Karpas-422 (cell line): ENCODE measurements at regions not wholly inside any gene's neighbourhood (a gene's known extent, or its start where the extent isn't known, plus 50 kb on each side); places are given as distances from the start of the nearest gene placed in this dataset.

Source experiments
- DNase-seq: peaks from one replicate; pipeline ENCODE4 v3.0.0-alpha.2; 2015
- H2AFZ ChIP-seq: fragments of 200-600 bp; sonication (generic); 2 replicates; pipeline ENCODE4 v1.6.1; 2014; ENCODE audit warnings: antibody characterized with exemption, low read length, mixed read lengths
- H3K27ac ChIP-seq: fragments of 200-600 bp; sonication (generic); 2 replicates; pipeline ENCODE4 v1.5.1; 2014; ENCODE audit warnings: mild to moderate bottlenecking, low read length, moderate library complexity
- H3K27me3 ChIP-seq: fragments of 200-600 bp; sonication (generic); 2 replicates; pipeline ENCODE4 v1.6.1; 2014; ENCODE audit warnings: low read length, mixed read lengths
- H3K36me3 ChIP-seq: fragments of 200-600 bp; sonication (generic); 2 replicates; pipeline ENCODE4 v1.6.1; 2014; ENCODE audit warnings: low read length, mixed read lengths; ENCODE audit not compliant: insufficient read depth
- H3K4me1 ChIP-seq: fragments of 200-600 bp; sonication (generic); 2 replicates; pipeline ENCODE4 v1.6.1; 2014; ENCODE audit warnings: mild to moderate bottlenecking, low read length, mixed read lengths
- H3K4me2 ChIP-seq: fragments of 200-600 bp; sonication (generic); 2 replicates; pipeline ENCODE4 v1.6.1; 2014; ENCODE audit warnings: low read length, low read depth, mild to moderate bottlenecking; ENCODE audit not compliant: poor library complexity, severe bottlenecking
- H3K4me3 ChIP-seq: fragments of 200-600 bp; sonication (generic); 2 replicates; pipeline ENCODE4 v1.5.1; 2014; ENCODE audit warnings: mild to moderate bottlenecking, antibody characterized with exemption, low read length, mixed read lengths
- H3K79me2 ChIP-seq: fragments of 200-600 bp; sonication (generic); 2 replicates; pipeline ENCODE4 v1.6.1; 2014; ENCODE audit warnings: mild to moderate bottlenecking, low read length, mixed read lengths
- H3K9ac ChIP-seq: fragments of 200-600 bp; sonication (generic); 2 replicates; pipeline ENCODE4 v1.6.0; 2014; ENCODE audit warnings: low read length
- H3K9me2 ChIP-seq: fragments of 200-600 bp; sonication (generic), shearing (Covaris generic); replicated peaks from 2 replicates; pipeline ENCODE4 v1.6.0; 2014; ENCODE audit warnings: mild to moderate bottlenecking, low read length, moderate library complexity; ENCODE audit not compliant: insufficient read depth
- H3K9me3 ChIP-seq: fragments of 300-700, 200-600 bp; sonication (generic); 2 replicates; pipeline ENCODE4 v1.6.1; 2014; ENCODE audit warnings: low read length, mixed read lengths
- H4K20me1 ChIP-seq: fragments of 200-600 bp; sonication (generic); 2 replicates; pipeline ENCODE4 v1.6.1; 2014; ENCODE audit warnings: mild to moderate bottlenecking, antibody characterized with exemption, low read length, low read depth; ENCODE audit not compliant: insufficient read depth

GRCh38 chr6:14705841-14706377 is 540.0 kb upstream of the JARID2 start:
- Histone ChIP-seq H3K4me1 (no peaks in the 10 kb centered on the region; the same call in 1 of the 2 replicates), H2AFZ (no peak overlapping the region), H3K79me2 (no peaks in the 10 kb centered on the region), H3K4me3 (no peak overlapping the region), H4K20me1 (no peaks in the 10 kb centered on the region), H3K36me3 (no peaks in the 10 kb centered on the region), H3K27me3 (0 out of 2 replicates have a peak, but pooled peaks cover 2% of the 10 kb centered on the region), H3K9me2 (no peaks in the 10 kb centered on the region), H3K9ac (no peak overlapping the region), H3K4me2 (no peak overlapping the region), H3K27ac (no peak overlapping the region), H3K9me3 (no peaks in the 10 kb centered on the region)
- no peak for DNase-seq

- DNase-seq = no peak
- H3K4me2 ChIP-seq = no peak overlapping the region
These were observed 539.4 kb upstream of the JARID2 start for GRCh38 chr6:14706378-14706929.

GRCh38 chr6:14707276-14707675 is 538.6 kb upstream of the JARID2 start:
- DNase-seq = no peak
- Histone ChIP-seq H3K9me3 (no peaks in the 10 kb centered on the region), H3K9me2 (no peaks in the 10 kb centered on the region), H3K9ac (no peak overlapping the region), H2AFZ (no peak overlapping the region), H3K4me3 (no peak overlapping the region), H3K4me1 (no peaks in the 10 kb centered on the region; the same call in 1 of the 2 replicates), H3K27me3 (0 out of 2 replicates have a peak, but pooled peaks cover 2% of the 10 kb centered on the region), H4K20me1 (no peaks in the 10 kb centered on the region), H3K27ac (no peak overlapping the region), H3K36me3 (no peaks in the 10 kb centered on the region), H3K4me2 (no peak overlapping the region), H3K79me2 (no peaks in the 10 kb centered on the region)

More at GRCh38 chr6:14706378-14706929, 539.4 kb upstream of the JARID2 start:
- Histone ChIP-seq H3K9ac (no peak overlapping the region), H3K79me2 (no peaks in the 10 kb centered on the region), H3K4me3 (no peak overlapping the region), H3K9me2 (no peaks in the 10 kb centered on the region), H3K27ac (no peak overlapping the region), H3K27me3 (0 out of 2 replicates have a peak, but pooled peaks cover 2% of the 10 kb centered on the region), H4K20me1 (no peaks in the 10 kb centered on the region), H3K4me1 (no peaks in the 10 kb centered on the region; the same call in 1 of the 2 replicates), H3K36me3 (no peaks in the 10 kb centered on the region), H2AFZ (no peak overlapping the region), H3K9me3 (no peaks in the 10 kb centered on the region)

GRCh38 chr6:14707971-14708465 is 537.9 kb upstream of the JARID2 start:
- Histone ChIP-seq H3K27ac (no peak overlapping the region), H3K36me3 (no peaks in the 10 kb centered on the region), H3K9me2 (no peaks in the 10 kb centered on the region), H3K4me2 (no peak overlapping the region), H3K9ac (no peak overlapping the region), H2AFZ (no peak overlapping the region), H3K27me3 (0 out of 2 replicates have a peak, but pooled peaks cover 2% of the 10 kb centered on the region), H3K79me2 (no peaks in the 10 kb centered on the region), H3K4me1 (no peaks in the 10 kb centered on the region; the same call in 1 of the 2 replicates), H4K20me1 (no peaks in the 10 kb centered on the region), H3K4me3 (no peak overlapping the region), H3K9me3 (no peaks in the 10 kb centered on the region)
- no peak for DNase-seq

- Histone ChIP-seq H3K9ac (no peak overlapping the region), H3K4me1 (no peaks in the 10 kb centered on the region; the same call in 1 of the 2 replicates), H3K4me3 (no peak overlapping the region), H3K9me3 (no peaks in the 10 kb centered on the region), H4K20me1 (no peaks in the 10 kb centered on the region), H3K27ac (no peak overlapping the region), H2AFZ (no peak overlapping the region), H3K79me2 (no peaks in the 10 kb centered on the region), H3K4me2 (no peak overlapping the region), H3K27me3 (0 out of 2 replicates have a peak, but pooled peaks cover 2% of the 10 kb centered on the region), H3K9me2 (no peaks in the 10 kb centered on the region), H3K36me3 (no peaks in the 10 kb centered on the region)
- no peak for DNase-seq
These were observed 536.7 kb upstream of the JARID2 start for GRCh38 chr6:14709066-14709670.

- Histone ChIP-seq H3K9me3 (no peaks in the 10 kb centered on the region), H4K20me1 (no peaks in the 10 kb centered on the region), H3K27me3 (0 out of 2 replicates have a peak, but pooled peaks cover 2% of the 10 kb centered on the region), H3K79me2 (no peaks in the 10 kb centered on the region), H3K27ac (no peak overlapping the region), H3K4me3 (no peak overlapping the region), H3K4me2 (no peak overlapping the region), H2AFZ (no peak overlapping the region), H3K9ac (no peak overlapping the region), H3K4me1 (no peaks in the 10 kb centered on the region; the same call in 1 of the 2 replicates), H3K36me3 (no peaks in the 10 kb centered on the region), H3K9me2 (no peaks in the 10 kb centered on the region)
- no peak for DNase-seq
These were observed 536.0 kb upstream of the JARID2 start for GRCh38 chr6:14709900-14710299.

- Histone ChIP-seq H3K9me2 (no peaks in the 10 kb centered on the region), H2AFZ (no peak overlapping the region), H3K9me3 (no peaks in the 10 kb centered on the region), H3K27me3 (0 out of 2 replicates have a peak, but pooled peaks cover 2% of the 10 kb centered on the region), H3K4me3 (no peak overlapping the region), H3K4me1 (no peaks in the 10 kb centered on the region; the same call in 1 of the 2 replicates), H3K36me3 (no peaks in the 10 kb centered on the region), H3K4me2 (no peak overlapping the region), H3K9ac (no peak overlapping the region), H3K27ac (no peak overlapping the region), H3K79me2 (no peaks in the 10 kb centered on the region), H4K20me1 (no peaks in the 10 kb centered on the region)
- DNase-seq = no peak
These were observed 535.4 kb upstream of the JARID2 start for GRCh38 chr6:14710421-14710820.

GRCh38 chr6:14711056-14711703 is 534.7 kb upstream of the JARID2 start:
- H3K4me3 ChIP-seq = no peak overlapping the region
- no peak overlapping the region for H3K9ac ChIP-seq
- H3K9me2 ChIP-seq = no peaks in the 10 kb centered on the region
- no peaks in the 10 kb centered on the region for H3K79me2 ChIP-seq
- no peaks in the 10 kb centered on the region for H4K20me1 ChIP-seq
- DNase-seq = peak; percentile 82
- H3K4me2 ChIP-seq = no peak overlapping the region
- H3K4me1 ChIP-seq = no peaks in the 10 kb centered on the region; the same call in 1 of the 2 replicates
- no peak overlapping the region for H3K27ac ChIP-seq
- no peak overlapping the region for H2AFZ ChIP-seq
- H3K27me3 ChIP-seq = 0 out of 2 replicates have a peak, but pooled peaks cover 2% of the 10 kb centered on the region
- H3K9me3 ChIP-seq = no peaks in the 10 kb centered on the region
- H3K36me3 ChIP-seq = no peaks in the 10 kb centered on the region
